ENCODE measurements at regions not wholly inside any gene's neighbourhood (a gene's known extent, or its start where the extent isn't known, plus 50 kb on each side); places are given as distances from the start of the nearest gene placed in this dataset.

DNA sequence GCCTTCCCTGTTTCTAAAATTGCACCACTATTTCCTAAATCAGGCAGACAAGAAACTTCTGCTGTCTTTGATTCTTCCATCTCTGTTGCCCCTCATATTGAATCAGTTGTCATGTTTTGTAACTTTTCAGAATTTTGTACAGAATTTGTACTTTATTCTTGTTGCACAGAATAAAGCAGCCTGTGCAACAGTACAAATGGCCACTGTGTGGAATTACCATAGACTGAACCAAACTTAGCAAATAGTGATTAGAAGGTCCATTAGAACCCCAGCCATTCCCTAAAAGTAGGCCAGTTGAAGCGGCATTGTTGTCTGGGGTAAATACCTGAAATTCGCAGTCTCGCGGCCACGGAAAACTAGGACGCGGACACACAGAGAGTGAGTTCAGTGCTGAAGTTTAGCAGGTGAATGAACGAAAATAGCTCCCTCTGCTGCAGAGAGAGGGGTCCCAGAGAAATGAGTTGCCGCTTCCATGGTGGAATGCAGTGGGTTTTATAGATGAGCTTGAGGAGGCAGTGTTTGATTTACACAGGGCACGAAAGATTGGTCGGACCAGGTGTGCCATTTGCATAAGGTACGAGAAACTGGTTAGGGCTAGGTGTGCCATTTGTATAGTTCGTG, 71.8 kb downstream of the C4orf33 start:
- H3K9ac ChIP-seq (ENCODE audit: insufficient read length, low read depth): no peak overlapping the region
- H3K36me3 ChIP-seq (ENCODE audit: insufficient read depth, insufficient read length, low read length): no peaks in the 10 kb centered on the region
- TF ChIP-seq YY1 (IDR thresholded peaks at IDR 0.05; ENCODE audit: insufficient read depth, insufficient read length): no peak
- no peak for TF ChIP-seq SUZ12 (IDR thresholded peaks at IDR 0.05; ENCODE audit: extremely low read depth, insufficient read depth, insufficient read length)
- no peak for TF ChIP-seq ZNF274 (IDR thresholded peaks at IDR 0.05; ENCODE audit: low read depth, low read length)
- no peak for DNase-seq (ENCODE audit: low read depth, low spot score)
- H3K4me1 ChIP-seq (ENCODE audit: insufficient read depth, insufficient read length): no peaks in the 10 kb centered on the region
- H3K27me3 ChIP-seq (ENCODE audit: insufficient read depth, insufficient read length): no peaks in the 10 kb centered on the region
- H3K9me3 ChIP-seq (ENCODE audit: insufficient read depth, low read length): no peaks in the 10 kb centered on the region
- no peak overlapping the region for H3K4me3 ChIP-seq (ENCODE audit: insufficient read length, low read depth)

DNA sequence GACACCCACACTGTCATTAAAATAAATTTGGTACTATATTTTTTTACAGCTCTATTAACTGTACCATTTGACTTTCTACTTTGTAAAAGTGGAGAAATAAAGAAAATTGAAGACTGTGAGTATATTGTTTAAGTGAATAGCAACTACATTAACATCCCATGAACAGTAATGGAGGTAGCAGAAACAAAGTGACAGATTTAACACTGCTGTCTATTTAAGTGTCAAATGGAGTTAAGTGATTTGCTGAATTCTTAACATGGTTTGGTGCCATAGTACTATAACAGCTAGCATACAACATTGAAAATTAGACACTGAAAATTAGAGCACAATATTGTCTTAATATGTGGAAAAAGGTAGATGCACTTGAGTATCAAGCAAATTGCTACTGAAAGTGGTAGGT, 76.2 kb downstream of the C4orf33 start:
- TF ChIP-seq SUZ12 (IDR thresholded peaks at IDR 0.05; ENCODE audit: extremely low read depth, insufficient read depth, insufficient read length) (no peak), ZNF274 (IDR thresholded peaks at IDR 0.05; ENCODE audit: low read depth, low read length) (no peak), YY1 (IDR thresholded peaks at IDR 0.05; ENCODE audit: insufficient read depth, insufficient read length) (no peak)
- Histone ChIP-seq H3K27me3 (ENCODE audit: insufficient read depth, insufficient read length) (no peaks in the 10 kb centered on the region), H3K36me3 (ENCODE audit: insufficient read depth, insufficient read length, low read length) (no peaks in the 10 kb centered on the region), H3K9me3 (ENCODE audit: insufficient read depth, low read length) (no peaks in the 10 kb centered on the region), H3K4me3 (ENCODE audit: insufficient read length, low read depth) (no peak overlapping the region), H3K4me1 (ENCODE audit: insufficient read depth, insufficient read length) (no peaks in the 10 kb centered on the region), H3K9ac (ENCODE audit: insufficient read length, low read depth) (no peak overlapping the region)
- no peak for DNase-seq (ENCODE audit: low read depth, low spot score)

GRCh38 chr4:129176864-129177263, 80.9 kb downstream of the C4orf33 start:
- Histone ChIP-seq H3K27me3 (ENCODE audit: insufficient read depth, insufficient read length) (no peaks in the 10 kb centered on the region), H3K4me3 (ENCODE audit: insufficient read length, low read depth) (no peak overlapping the region), H3K9me3 (ENCODE audit: insufficient read depth, low read length) (no peaks in the 10 kb centered on the region), H3K4me1 (ENCODE audit: insufficient read depth, insufficient read length) (no peaks in the 10 kb centered on the region), H3K9ac (ENCODE audit: insufficient read length, low read depth) (no peak overlapping the region), H3K36me3 (ENCODE audit: insufficient read depth, insufficient read length, low read length) (no peaks in the 10 kb centered on the region)
- no peak for DNase-seq (ENCODE audit: low read depth, low spot score)
- TF ChIP-seq SUZ12 (IDR thresholded peaks at IDR 0.05; ENCODE audit: extremely low read depth, insufficient read depth, insufficient read length) (no peak), YY1 (IDR thresholded peaks at IDR 0.05; ENCODE audit: insufficient read depth, insufficient read length) (no peak), ZNF274 (IDR thresholded peaks at IDR 0.05; ENCODE audit: low read depth, low read length) (no peak)

- Histone ChIP-seq H3K4me3 (ENCODE audit: insufficient read length, low read depth) (no peak overlapping the region), H3K4me1 (ENCODE audit: insufficient read depth, insufficient read length) (no peaks in the 10 kb centered on the region), H3K36me3 (ENCODE audit: insufficient read depth, insufficient read length, low read length) (no peaks in the 10 kb centered on the region), H3K9ac (ENCODE audit: insufficient read length, low read depth) (no peak overlapping the region), H3K27me3 (ENCODE audit: insufficient read depth, insufficient read length) (no peaks in the 10 kb centered on the region), H3K9me3 (ENCODE audit: insufficient read depth, low read length) (no peaks in the 10 kb centered on the region)
- no peak for TF ChIP-seq YY1 (IDR thresholded peaks at IDR 0.05; ENCODE audit: insufficient read depth, insufficient read length)
- TF ChIP-seq ZNF274 (IDR thresholded peaks at IDR 0.05; ENCODE audit: low read depth, low read length): no peak
- TF ChIP-seq SUZ12 (IDR thresholded peaks at IDR 0.05; ENCODE audit: extremely low read depth, insufficient read depth, insufficient read length): no peak
- no peak for DNase-seq (ENCODE audit: low read depth, low spot score)
Observed at GRCh38 chr4:129179276-129179675, 83.3 kb downstream of the C4orf33 start.

DNA sequence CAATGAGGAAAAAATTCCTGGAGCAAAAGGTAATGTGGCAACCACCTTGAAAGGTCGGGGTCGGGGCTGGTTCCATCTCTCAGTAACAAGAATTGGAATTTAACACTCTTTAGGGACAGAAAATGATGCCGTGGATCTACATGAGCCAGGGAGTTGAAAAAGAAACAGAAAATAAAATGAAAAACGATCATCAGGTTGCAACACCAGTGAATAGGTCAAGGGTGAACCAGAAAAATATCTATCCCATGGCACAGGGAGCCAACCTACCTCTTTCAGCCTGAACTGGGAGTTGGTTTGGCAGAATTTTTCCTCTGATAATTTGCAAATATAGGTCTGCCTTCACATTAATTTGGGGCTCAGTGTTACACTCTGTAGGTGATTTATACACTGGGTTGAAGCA, 93.7 kb downstream of the C4orf33 start:
- Histone ChIP-seq H3K9ac (ENCODE audit: insufficient read length, low read depth) (no peak overlapping the region), H3K4me3 (ENCODE audit: insufficient read length, low read depth) (no peak overlapping the region), H3K36me3 (ENCODE audit: insufficient read depth, insufficient read length, low read length) (no peaks in the 10 kb centered on the region), H3K27me3 (ENCODE audit: insufficient read depth, insufficient read length) (no peaks in the 10 kb centered on the region), H3K9me3 (ENCODE audit: insufficient read depth, low read length) (no peaks in the 10 kb centered on the region), H3K4me1 (ENCODE audit: insufficient read depth, insufficient read length) (no peaks in the 10 kb centered on the region)
- TF ChIP-seq ZNF274 (IDR thresholded peaks at IDR 0.05; ENCODE audit: low read depth, low read length) (no peak), YY1 (IDR thresholded peaks at IDR 0.05; ENCODE audit: insufficient read depth, insufficient read length) (no peak), SUZ12 (IDR thresholded peaks at IDR 0.05; ENCODE audit: extremely low read depth, insufficient read depth, insufficient read length) (no peak)
- no peak for DNase-seq (ENCODE audit: low read depth, low spot score)

DNA sequence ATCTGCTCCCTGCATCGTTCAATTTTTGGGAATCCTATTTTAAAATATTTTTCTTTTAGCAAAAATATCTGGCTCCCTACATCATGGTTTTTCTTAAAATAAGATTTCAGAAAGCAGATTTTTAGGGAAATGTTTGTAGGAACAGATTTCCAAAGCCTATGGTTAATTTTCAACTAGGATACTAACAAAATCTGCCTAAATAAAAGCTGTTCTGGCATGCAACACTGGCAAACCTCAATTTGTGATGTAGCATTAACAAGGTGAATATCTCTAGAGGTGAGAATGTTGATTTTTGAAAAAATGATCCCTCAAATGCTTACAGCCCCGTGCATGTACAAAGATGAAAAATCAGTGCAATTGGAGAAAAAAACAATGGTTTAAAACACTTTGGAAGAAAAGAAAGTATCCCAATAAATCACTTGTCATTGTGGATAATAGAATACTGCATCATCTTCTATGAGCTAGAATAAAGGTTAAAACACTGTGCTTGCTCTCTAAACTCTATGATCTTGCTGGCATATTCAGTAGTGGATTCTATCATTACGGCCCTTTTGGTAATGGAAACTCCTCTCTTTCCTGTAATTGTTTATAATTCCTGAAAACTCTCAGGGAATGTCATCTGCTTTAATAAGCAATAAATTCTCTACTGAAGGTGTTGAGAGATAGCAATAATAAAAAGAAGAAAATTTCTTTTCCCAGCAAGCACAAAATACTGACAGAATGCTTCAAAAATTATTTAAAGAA, 97.6 kb downstream of the C4orf33 start:
- no peaks in the 10 kb centered on the region for H3K4me1 ChIP-seq (ENCODE audit: insufficient read depth, insufficient read length)
- no peak overlapping the region for H3K9ac ChIP-seq (ENCODE audit: insufficient read length, low read depth)
- no peak for DNase-seq (ENCODE audit: low read depth, low spot score)
- no peaks in the 10 kb centered on the region for H3K27me3 ChIP-seq (ENCODE audit: insufficient read depth, insufficient read length)
- H3K36me3 ChIP-seq (ENCODE audit: insufficient read depth, insufficient read length, low read length): no peaks in the 10 kb centered on the region
- no peaks in the 10 kb centered on the region for H3K9me3 ChIP-seq (ENCODE audit: insufficient read depth, low read length)
- H3K4me3 ChIP-seq (ENCODE audit: insufficient read length, low read depth): no peak overlapping the region
- no peak for TF ChIP-seq SUZ12 (IDR thresholded peaks at IDR 0.05; ENCODE audit: extremely low read depth, insufficient read depth, insufficient read length)
- TF ChIP-seq YY1 (IDR thresholded peaks at IDR 0.05; ENCODE audit: insufficient read depth, insufficient read length): no peak
- TF ChIP-seq ZNF274 (IDR thresholded peaks at IDR 0.05; ENCODE audit: low read depth, low read length): no peak

DNA sequence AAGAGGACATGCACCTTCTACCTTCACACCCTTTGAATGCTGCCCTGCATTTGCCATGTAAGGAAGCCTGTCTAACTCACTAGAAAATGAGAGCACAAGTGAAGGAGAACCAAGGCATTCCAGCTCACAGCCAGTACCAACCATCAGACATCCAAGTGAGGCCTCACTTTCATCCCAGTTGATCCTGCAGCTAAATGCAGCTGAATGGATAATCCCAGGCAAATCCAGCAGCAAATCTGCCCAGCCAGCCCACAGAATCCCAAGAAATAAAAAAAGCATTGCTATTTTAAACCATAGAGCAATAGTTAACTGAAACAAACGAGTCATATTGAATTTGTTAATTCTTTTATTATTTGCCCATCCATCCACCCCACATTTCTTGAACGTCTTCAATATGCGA, 112.5 kb downstream of the C4orf33 start:
- no peaks in the 10 kb centered on the region for H3K9me3 ChIP-seq (ENCODE audit: insufficient read depth, low read length)
- no peak for DNase-seq (ENCODE audit: low read depth, low spot score)
- H3K4me3 ChIP-seq (ENCODE audit: insufficient read length, low read depth): no peak overlapping the region
- no peaks in the 10 kb centered on the region for H3K27me3 ChIP-seq (ENCODE audit: insufficient read depth, insufficient read length)
- H3K36me3 ChIP-seq (ENCODE audit: insufficient read depth, insufficient read length, low read length): no peaks in the 10 kb centered on the region
- H3K9ac ChIP-seq (ENCODE audit: insufficient read length, low read depth): no peak overlapping the region
- TF ChIP-seq YY1 (IDR thresholded peaks at IDR 0.05; ENCODE audit: insufficient read depth, insufficient read length) (no peak), SUZ12 (IDR thresholded peaks at IDR 0.05; ENCODE audit: extremely low read depth, insufficient read depth, insufficient read length) (no peak), ZNF274 (IDR thresholded peaks at IDR 0.05; ENCODE audit: low read depth, low read length) (no peak)
- no peaks in the 10 kb centered on the region for H3K4me1 ChIP-seq (ENCODE audit: insufficient read depth, insufficient read length)
